GM18499 (cell line): ENCODE measurements at regions not wholly inside any gene's neighbourhood (a gene's known extent, or its start where the extent isn't known, plus 50 kb on each side); places are given as distances from the start of the nearest gene placed in this dataset.

Experiments used
- ATAC-seq: cut with Tn5 transposase; IDR thresholded peaks from one replicate; pipeline ENCODE4 v1.9.1; 2021; ENCODE audit warnings: moderate number of reproducible peaks; ENCODE audit not compliant: insufficient read depth, unreplicated experiment

DNA sequence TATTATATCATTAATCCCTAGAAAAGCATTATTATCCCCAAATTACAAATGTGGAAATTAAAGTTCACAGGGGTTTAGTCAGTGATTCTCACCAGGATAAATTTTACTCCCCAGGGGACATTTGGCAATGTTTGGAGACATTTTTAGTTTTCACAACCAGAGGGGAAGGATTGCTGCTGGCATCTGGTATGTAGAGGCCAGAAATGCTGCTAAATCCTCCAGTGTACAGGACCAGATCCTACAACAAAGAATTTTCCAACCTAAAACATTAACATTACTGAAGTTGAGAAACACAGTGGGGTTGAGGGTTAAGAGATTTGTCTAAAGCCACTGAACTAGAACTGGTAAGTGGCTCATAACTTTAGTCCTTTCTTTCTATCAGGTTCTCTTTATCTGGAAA is 162.0 kb upstream of the SYT6 start:
- ATAC-seq = no peak

DNA sequence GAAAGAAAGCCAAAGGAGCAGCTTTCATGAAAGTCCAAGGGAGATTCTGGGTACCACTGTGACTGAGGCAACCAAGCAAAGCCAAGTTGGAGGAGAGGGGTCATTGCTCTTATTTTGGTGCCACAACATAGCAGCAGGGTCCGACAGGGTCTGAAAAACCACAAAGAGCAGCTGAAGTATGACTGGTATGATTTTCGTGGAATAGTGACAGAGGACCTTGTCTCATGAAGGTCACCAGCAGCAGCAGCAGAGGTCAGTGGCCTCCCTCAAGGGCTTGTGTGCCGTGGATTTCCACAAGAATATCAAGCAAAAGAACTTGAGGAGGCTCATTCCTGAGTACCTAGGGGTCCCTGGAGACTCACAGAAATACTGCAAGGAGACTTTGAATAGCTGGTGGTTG is 160.9 kb upstream of the SYT6 start:
- no peak for ATAC-seq

DNA sequence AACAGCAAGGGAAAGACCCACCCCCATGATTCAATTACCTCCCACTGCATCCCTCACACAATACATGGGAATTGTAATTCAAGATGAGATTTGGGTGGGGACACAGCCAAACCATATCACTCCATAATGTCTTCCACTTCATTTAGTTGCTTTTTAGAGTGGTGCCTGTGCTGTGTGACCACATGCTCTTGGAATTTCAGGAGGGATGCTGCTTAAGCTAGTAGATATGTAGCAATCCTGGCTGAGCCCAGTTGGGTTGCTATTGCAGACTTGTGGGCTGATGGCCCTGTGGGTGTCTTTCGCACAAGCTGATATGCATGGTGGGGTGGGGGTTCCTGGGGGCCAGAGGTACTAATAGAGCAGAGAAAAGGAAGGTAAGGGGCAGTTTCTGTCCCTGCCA is 160.4 kb upstream of the SYT6 start:
- no peak for ATAC-seq

DNA sequence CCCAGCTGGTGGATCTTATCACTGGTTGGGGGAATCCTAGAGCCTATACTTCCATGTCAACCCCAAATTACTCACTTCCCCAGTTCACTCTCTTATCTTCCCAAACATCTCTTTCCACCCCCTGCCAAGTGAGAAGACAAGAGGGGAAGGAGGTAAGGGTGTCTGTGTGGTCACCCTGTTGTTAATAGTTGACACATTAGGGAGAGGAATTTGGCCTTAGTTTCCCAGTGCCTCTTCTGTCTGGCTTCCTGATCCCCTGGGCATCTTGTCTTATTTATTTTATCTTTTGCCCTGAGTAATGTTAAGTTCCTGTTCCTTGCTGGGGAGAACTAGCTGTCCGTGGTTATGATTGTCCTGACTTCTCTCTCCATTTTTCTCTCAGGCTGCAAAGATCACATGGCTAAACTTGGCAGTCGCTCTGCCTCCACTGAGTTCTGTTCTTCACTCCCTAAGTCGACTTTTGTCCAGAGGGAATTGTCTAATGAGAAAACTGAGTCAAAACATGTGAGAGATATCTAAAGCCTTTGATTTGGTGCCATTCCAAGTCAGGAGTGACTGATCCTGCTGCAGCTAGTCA is 157.1 kb upstream of the SYT6 start:
- no peak for ATAC-seq

DNA sequence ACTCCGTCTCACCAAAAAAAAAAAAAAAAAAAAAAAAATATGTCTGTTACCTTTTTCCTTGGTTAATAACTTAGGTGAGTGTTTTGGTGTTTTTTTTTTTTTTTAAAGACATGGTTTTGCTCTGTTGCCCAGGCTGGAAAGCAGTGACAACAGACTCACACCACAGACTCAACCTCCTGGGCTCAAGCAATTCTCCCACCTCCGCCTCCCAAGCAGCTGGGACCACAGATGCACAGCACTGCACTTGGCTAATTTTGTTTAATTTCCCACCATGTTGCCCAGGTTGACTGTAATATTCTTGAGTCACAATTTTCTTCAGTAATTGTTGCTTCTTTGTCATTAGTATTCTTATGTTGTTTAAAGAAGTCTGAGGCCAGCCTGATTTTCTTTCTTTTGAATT is 149.2 kb upstream of the SYT6 start:
- no peak for ATAC-seq

DNA sequence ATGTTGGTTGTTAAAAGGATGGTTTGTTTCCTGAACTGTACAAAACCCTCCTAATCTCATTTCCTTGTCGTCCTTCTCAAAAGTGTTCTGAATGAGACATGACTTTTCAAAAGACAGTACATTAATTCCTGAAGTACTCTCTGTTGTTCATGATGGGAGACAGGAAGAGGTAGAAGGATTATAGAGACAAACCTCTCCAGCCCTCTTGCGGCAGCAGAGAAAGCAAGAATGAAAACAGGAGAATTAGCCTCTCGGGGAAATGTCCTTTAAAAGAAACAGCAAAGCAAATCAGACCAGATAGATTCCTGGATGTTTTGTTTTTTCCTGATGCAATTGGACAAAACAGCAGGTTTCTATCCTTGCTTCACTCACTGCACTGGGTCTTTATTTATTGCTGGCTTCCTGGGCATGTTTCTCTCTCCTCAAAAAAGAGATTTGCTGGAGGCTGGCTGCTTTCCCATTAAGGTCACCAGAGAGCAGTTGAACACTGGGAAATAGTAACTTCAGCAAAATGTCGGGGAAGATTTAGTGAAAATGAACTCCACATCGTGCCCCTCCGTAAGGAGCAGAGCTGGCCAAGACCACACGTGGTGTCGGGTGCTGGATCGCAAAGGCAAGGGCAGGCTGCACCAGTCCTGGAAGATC is 145.8 kb upstream of the SYT6 start:
- ATAC-seq = no peak

DNA sequence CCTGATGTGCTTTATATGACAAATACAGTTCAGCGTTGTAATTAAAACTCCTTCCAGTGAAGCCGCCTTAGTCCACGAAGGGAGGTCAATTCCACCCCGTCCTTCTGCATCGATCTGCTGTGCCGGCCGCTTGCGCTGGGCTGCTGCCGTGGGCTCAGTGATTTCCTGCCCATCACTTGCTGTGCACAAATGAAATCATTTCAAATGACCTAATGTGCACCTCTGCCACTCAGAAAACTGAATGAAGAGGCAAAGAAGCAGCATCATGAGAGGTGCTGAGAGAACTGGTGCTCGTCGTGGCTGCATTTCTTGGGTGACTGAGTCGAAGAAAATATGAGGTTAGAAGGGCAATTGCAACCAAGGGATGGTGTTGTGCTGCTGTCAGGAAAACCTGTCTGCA is 144.3 kb upstream of the SYT6 start:
- no peak for ATAC-seq

DNA sequence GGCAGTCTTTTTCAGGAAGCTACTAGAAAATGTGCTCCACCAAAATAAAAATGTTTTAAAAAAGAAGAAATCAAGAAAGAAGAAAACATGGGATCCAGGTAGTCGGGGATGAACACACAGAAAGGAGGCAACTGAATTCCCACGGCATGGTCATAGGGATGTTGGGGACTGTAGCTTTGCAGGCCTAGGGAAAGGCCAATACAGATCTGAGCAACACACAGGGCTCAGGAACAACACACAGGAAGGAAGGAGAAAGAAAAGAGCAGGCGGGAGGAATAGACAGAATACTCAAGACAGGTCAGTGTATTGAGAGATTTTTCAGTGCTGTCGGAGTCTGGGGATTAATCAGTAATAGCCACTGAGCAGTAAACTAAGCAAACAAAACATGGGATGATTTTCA is 142.7 kb upstream of the SYT6 start:
- ATAC-seq = no peak

GRCh38 chr1:114295321-114295720 is 141.7 kb upstream of the SYT6 start:
- ATAC-seq = no peak

DNA sequence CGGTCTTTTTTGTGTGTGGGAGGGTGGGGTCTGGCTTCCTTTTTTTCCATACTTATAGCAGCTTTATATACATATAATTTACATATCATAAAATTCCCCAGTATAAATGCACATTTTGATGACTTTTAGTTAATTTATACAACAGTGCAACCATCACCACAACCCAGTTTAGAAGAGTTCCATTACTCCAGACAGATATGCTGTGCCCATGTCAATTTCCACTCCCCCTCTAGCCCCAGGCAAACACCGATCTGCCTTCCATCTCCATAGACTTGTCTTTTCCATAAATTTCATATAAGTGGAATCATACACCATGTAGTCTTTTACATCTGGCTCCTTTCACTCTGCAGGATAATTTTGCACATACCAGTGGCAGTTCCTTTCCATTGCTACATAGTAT is 139.2 kb upstream of the SYT6 start:
- no peak for ATAC-seq

- no peak for ATAC-seq
These were observed 138.5 kb upstream of the SYT6 start for GRCh38 chr1:114292194-114292593.

GRCh38 chr1:114290776-114291175 is 137.1 kb upstream of the SYT6 start:
- ATAC-seq = no peak

- no peak for ATAC-seq
These were observed 136.7 kb upstream of the SYT6 start for GRCh38 chr1:114290341-114290740.

DNA sequence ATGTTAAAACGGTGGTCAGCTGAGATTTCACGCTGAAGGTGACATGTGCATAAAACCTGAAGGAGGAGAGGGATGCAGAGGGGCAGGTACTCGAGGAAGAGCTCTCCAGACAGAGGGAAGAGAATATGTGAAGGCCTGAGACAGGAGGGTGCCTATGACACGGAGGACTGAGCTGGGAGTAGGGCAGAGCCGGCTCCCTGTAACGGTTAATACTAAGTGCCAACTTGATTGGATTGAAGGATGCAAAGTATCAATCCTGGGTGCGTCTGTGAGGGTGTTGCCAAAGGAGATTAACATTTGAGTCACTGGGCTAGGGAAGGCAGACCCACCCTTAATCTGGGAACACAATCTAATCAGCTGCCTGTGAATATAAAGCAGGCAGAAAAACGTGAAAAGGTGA is 136.2 kb upstream of the SYT6 start:
- no peak for ATAC-seq

DNA sequence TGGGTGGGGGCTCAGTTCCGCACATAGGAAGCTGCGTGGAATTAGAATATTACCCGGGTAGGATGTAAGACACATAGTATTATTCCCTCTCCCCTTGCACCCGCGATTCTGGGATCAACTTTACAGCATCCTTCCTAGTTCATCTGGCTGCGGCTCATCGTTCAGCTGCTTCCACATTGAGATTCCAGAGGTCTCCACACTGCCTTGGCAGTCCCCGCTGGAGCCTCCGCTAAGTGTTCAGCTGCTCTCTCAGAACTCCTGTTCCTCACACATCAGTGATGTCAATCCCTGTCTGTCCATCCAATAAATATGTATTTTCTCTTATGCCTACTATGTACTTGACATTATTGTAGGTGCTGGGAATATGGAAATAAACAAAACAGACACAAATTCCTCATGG is 135.6 kb upstream of the SYT6 start:
- ATAC-seq = no peak

GRCh38 chr1:114286960-114287359 is 133.3 kb upstream of the SYT6 start:
- no peak for ATAC-seq

GRCh38 chr1:114286179-114286578 is 132.5 kb upstream of the SYT6 start:
- ATAC-seq = no peak

- ATAC-seq = peak; percentile 57
These were observed 129.2 kb upstream of the SYT6 start for GRCh38 chr1:114282751-114283403.

DNA sequence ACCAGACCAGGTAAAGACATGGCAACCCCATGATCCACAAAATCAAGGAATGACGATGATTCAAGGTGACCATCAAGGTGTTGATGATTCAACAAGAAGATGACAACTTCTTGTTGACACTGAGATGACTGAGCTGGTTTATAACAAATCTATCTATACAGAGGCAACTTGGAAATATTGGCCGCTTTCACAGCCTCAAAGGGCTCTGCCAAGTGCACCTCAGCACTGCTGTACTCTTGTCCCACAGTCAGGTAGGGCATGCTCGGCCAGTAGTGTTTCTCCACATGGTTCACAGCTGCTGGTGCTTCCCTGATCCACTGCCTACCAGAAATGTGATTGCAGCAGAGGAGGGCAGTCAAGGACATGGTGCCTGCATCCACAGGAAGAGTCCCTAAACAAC is 125.2 kb upstream of the SYT6 start:
- no peak for ATAC-seq

GRCh38 chr1:114278430-114278829 is 124.8 kb upstream of the SYT6 start:
- ATAC-seq = no peak

- no peak for ATAC-seq
These were observed 121.1 kb upstream of the SYT6 start for GRCh38 chr1:114274621-114275317.
